Kidney epithelial cell (primary cell): ENCODE measurements at regions not wholly inside any gene's neighbourhood (a gene's known extent, or its start where the extent isn't known, plus 50 kb on each side); places are given as distances from the start of the nearest gene placed in this dataset.

Experiments
- DNase-seq: peaks from one replicate; pipeline ENCODE4 v3.0.0-alpha.2; 2010; ENCODE audit warnings: low read depth
- H3K27me3 ChIP-seq: 2 replicates; pipeline ENCODE4 v1.6.0; 2011; ENCODE audit warnings: low read length; ENCODE audit not compliant: control insufficient read depth, insufficient read depth
- H3K36me3 ChIP-seq: 2 replicates; pipeline ENCODE4 v1.5.1; 2011; ENCODE audit warnings: low read length; ENCODE audit not compliant: control insufficient read depth, insufficient read depth
- H3K4me3 ChIP-seq: 2 replicates; pipeline ENCODE4 v1.5.1; 2011; ENCODE audit warnings: low read depth, mild to moderate bottlenecking, control low read depth, low read length
- TF ChIP-seq, protein P1 (sequence below): IDR thresholded peaks from 2 replicates; pipeline ENCODE4 v1.5.1; 2011; ENCODE audit warnings: mild to moderate bottlenecking, moderate library complexity, low read length, control low read depth, inconsistent platforms; ENCODE audit not compliant: insufficient read depth, poor library complexity, severe bottlenecking

DNA sequence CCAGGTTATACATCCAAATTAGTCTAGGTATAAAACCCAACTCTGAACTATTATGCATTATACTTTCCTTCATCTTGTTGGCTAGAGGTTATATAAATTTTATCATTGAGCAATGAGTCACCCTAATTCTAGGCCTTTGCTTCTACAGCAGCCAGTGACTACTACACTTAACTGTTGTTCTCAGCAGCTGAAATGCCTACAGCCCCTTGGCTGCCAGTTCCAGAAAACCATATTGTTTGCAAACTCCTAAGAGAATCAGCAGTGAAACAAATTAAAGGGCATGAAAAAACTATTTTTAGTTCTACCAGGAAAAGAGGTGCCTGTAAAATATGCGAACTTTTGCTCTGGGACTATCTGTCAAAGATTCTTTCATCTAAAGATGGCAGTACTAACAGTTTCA is 292.8 kb downstream of the FRK start:
- Histone ChIP-seq H3K27me3 (no peaks in the 10 kb centered on the region), H3K36me3 (no peaks in the 10 kb centered on the region), H3K4me3 (no peak overlapping the region)
- TF ChIP-seq, protein P1, sequence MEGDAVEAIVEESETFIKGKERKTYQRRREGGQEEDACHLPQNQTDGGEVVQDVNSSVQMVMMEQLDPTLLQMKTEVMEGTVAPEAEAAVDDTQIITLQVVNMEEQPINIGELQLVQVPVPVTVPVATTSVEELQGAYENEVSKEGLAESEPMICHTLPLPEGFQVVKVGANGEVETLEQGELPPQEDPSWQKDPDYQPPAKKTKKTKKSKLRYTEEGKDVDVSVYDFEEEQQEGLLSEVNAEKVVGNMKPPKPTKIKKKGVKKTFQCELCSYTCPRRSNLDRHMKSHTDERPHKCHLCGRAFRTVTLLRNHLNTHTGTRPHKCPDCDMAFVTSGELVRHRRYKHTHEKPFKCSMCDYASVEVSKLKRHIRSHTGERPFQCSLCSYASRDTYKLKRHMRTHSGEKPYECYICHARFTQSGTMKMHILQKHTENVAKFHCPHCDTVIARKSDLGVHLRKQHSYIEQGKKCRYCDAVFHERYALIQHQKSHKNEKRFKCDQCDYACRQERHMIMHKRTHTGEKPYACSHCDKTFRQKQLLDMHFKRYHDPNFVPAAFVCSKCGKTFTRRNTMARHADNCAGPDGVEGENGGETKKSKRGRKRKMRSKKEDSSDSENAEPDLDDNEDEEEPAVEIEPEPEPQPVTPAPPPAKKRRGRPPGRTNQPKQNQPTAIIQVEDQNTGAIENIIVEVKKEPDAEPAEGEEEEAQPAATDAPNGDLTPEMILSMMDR: no peak
- DNase-seq: no peak

DNA sequence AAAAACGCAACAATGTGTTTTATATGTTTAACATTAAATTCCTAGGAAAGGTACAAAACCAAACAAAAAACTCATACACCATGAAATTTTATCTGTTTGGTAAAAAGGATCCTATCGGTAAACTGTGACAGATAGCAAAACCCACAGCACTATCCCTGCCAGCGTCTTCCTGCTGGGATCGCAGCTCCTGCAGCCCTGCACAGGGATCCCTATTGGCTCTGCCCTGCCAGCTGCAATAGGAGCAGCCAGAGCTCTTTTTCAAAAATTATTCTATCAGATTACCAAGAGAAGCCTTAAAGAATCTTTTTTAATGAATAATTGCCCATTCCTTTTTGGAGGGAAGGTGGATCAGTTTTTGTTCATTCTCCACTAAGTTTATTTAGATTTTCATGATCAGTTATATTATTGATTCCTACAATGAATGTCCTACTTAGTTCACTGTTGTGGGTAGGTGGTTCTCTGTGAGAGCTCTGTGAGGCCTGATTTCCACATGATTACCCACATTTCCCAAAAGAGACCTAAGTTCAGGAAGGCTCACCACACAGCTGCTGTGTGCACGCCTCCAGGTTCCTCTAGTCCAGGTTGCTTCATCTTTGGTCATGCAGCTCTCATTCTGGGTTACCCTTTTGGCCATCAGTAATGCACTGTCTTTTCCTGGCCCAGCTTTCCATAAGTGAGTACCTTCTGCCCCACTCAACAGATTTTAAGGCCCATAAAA is 293.8 kb downstream of the FRK start:
- no peak for DNase-seq
- Histone ChIP-seq H3K27me3 (no peaks in the 10 kb centered on the region), H3K4me3 (no peak overlapping the region), H3K36me3 (no peaks in the 10 kb centered on the region)
- TF ChIP-seq, protein P1: no peak

DNA sequence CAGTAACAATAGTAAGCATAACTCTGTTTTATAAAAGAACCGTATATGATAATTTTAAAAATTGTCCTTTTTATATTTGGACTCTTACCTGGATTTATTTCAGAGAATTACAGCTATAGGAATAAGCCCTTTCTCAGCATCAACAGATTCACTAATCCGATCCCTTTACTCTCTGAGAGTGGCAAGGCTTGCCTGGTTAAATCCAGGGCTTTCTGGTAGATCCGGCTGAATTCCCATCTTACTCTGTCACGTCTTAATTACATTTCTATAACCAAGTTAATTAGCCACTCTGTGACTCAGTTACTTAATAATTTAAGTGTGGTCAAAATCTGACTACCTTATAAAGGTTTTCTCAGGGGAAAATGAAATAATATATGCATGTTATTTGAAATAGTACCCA is 294.7 kb downstream of the FRK start:
- TF ChIP-seq, protein P1: no peak
- H3K27me3 ChIP-seq: no peaks in the 10 kb centered on the region
- H3K36me3 ChIP-seq: no peaks in the 10 kb centered on the region
- DNase-seq: no peak
- no peak overlapping the region for H3K4me3 ChIP-seq

DNA sequence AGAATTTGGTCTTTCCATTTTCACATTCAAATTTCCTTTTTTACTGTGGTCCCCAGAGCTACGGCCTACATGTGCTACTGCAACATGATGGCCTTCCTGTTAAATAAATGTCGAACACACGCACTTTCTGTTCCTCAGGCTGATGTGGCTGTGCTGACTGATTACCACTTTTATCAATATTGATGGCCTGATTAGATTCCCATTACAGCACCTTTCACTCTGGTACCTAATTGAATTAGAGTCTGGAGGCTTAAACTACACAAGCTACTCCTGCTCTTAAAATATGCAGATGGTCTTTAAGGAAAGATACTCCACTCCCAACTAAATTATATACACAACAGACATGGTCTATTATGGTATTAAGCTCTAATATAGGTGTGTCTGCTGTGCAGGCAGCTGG is 301.6 kb downstream of the FRK start:
- no peaks in the 10 kb centered on the region for H3K36me3 ChIP-seq
- no peak overlapping the region for H3K4me3 ChIP-seq
- H3K27me3 ChIP-seq: no peaks in the 10 kb centered on the region
- TF ChIP-seq, protein P1: no peak
- DNase-seq: no peak

DNA sequence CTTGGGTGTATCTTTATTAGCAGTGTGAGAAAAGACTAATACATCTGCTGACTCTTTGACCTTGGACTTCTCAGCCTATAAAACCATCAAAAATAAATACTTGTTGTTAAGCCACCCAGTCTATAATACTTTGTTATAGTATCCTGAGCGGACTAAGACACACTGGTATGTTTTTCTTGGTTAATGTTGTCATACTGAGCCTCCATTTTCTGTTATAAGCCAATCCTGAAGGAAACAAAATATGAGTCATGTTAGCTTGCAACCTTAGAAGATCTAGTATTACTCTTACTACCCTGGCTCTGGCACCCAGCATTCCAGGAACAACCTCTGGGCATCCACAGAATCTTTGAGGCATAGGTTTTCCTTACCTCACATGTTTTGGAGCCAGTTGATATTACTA is 307.2 kb downstream of the FRK start:
- DNase-seq: peak; percentile 29

More for the DNA sequence above, 307.2 kb downstream of the FRK start:
- Histone ChIP-seq H3K4me3 (no peak overlapping the region), H3K27me3 (no peaks in the 10 kb centered on the region), H3K36me3 (no peaks in the 10 kb centered on the region)
- TF ChIP-seq, protein P1: no peak
